ENCODE measurements at regions not wholly inside any gene's neighbourhood (a gene's known extent, or its start where the extent isn't known, plus 50 kb on each side); places are given as distances from the start of the nearest gene placed in this dataset.

DNA sequence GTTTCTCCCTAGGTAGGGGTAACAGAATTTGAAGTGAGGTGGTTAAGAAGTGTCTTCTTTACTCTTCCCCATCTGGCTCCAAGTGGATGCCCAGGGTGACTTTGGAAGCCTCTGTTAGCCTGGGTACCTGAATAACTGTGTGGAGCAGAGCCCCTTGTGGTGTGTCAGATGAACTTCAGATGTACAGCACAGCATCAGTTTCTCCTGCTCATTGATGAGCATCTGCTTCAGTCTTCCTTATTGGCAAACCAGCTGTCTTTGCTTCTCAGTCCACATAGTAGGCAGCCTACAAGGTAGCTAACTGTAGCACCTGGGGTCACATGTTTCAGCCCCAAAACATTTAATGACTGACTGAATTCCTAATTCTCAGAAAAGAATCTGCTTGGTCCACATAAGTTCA, 56.2 kb upstream of the ATP8B1 start:
- DNase-seq (ENCODE audit: low spot score), result peak; percentile 28
- in situ Hi-C loops (cut with MboI; ENCODE audit: low pct_unique_long_range_greater_than_20kb, low sequenced_read_pairs, unreplicated experiment), result no loop called here
- TF ChIP-seq, protein P1, sequence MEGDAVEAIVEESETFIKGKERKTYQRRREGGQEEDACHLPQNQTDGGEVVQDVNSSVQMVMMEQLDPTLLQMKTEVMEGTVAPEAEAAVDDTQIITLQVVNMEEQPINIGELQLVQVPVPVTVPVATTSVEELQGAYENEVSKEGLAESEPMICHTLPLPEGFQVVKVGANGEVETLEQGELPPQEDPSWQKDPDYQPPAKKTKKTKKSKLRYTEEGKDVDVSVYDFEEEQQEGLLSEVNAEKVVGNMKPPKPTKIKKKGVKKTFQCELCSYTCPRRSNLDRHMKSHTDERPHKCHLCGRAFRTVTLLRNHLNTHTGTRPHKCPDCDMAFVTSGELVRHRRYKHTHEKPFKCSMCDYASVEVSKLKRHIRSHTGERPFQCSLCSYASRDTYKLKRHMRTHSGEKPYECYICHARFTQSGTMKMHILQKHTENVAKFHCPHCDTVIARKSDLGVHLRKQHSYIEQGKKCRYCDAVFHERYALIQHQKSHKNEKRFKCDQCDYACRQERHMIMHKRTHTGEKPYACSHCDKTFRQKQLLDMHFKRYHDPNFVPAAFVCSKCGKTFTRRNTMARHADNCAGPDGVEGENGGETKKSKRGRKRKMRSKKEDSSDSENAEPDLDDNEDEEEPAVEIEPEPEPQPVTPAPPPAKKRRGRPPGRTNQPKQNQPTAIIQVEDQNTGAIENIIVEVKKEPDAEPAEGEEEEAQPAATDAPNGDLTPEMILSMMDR (IDR thresholded peaks at IDR 0.05; ENCODE audit: extremely low read depth, insufficient read depth, missing control alignments), result peak; percentile 72

DNA sequence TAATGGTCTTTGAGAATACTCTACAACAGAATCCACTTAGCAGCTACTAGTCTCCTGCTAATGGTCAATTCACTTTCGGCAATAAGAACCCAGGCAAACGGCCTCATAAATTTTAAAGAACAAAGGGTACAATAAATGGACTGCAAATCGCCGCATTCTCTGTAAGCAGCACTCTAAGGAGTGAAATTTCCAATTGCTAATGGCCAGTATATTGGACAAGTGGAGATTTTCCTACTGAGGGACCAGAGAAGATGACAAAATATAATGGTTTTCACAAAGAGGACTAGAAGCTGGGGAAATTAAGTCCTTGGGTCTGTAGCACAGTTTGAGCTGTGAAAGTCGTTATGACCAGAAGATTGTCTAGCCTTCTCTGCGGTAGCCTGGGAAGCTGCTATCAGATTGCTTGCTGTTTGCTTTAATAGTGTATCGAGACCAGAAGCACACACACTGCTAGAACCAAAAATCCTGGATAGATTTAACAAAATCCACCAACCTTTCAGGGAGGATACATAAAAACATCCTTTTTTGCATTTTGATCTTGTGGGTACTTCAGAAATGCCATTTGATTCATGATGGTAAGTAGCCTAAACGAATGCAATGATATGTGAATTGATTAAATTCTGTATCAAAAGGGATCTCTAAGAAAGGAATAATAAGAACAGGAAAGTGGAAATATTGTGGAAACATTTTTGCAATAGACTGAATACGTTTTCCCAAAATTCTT, 53.6 kb upstream of the ATP8B1 start:
- DNase-seq (ENCODE audit: low spot score), result no peak
- in situ Hi-C loops (cut with MboI; ENCODE audit: low pct_unique_long_range_greater_than_20kb, low sequenced_read_pairs, unreplicated experiment), result no loop called here
- TF ChIP-seq, protein P1 (IDR thresholded peaks at IDR 0.05; ENCODE audit: extremely low read depth, insufficient read depth, missing control alignments), result no peak

DNA sequence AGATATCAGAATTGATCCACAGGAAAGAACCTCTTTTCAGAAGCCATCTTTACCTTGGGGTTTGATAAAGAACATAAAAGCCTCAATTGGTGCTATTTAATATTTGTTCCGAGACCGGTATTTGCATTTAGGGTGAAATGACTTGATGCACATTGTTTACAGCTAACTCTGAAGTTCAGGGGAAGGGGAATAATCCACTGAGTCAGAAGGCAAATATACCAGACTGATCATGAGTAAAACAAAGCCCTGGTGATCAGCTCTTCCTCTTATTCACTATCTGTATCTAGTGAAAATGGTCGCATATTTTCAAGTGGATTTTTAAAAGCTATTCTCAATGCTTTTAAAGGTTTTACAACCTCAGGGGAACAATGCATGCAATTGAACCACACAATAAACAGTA, 53.0 kb upstream of the ATP8B1 start:
- TF ChIP-seq, protein P1 (IDR thresholded peaks at IDR 0.05; ENCODE audit: extremely low read depth, insufficient read depth, missing control alignments), result no peak
- no peak for DNase-seq (ENCODE audit: low spot score)
- in situ Hi-C loops (cut with MboI; ENCODE audit: low pct_unique_long_range_greater_than_20kb, low sequenced_read_pairs, unreplicated experiment), result no loop called here

DNA sequence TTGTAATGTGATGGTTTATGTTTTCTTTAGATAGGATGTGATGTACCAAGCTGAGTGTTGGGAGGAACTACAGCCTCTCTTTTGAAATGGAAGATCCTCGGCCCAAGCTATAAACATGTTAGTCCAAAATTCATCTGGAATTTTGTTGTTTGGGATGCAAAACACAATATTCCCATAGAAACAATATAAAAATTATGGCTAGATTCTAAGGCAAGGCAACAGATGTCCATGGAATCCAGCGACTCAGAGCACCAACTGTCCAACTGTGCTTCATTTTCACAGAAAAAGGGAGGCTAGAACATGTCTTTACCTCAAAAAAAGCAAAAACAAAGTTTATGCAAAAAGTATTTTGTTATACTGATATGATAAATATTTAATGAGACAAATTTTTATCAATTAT, 52.4 kb upstream of the ATP8B1 start:
- TF ChIP-seq, protein P1 (IDR thresholded peaks at IDR 0.05; ENCODE audit: extremely low read depth, insufficient read depth, missing control alignments), result no peak
- in situ Hi-C loops (cut with MboI; ENCODE audit: low pct_unique_long_range_greater_than_20kb, low sequenced_read_pairs, unreplicated experiment), result no loop called here
- DNase-seq (ENCODE audit: low spot score), result no peak

DNA sequence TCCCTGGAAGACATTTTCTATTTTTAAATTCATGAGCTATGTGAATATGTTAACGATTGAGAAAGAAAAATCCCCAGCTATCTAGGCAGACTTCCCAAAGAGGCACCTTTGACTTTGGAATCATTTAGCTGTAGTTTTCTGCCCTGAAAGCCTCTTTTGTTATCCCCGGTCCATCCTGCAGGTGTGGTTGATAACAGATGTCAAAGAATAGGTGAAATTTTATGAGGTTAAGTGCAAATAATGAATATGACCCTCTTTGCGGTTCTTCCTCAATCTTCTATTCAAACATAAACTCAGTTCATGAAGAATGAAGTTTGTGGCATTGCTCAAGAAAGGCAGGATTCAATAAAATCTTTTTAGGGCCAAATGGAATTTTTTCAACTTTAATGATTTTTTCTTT, 51.6 kb upstream of the ATP8B1 start:
- TF ChIP-seq, protein P1 (IDR thresholded peaks at IDR 0.05; ENCODE audit: extremely low read depth, insufficient read depth, missing control alignments), result no peak
- no peak for DNase-seq (ENCODE audit: low spot score)
- in situ Hi-C loops (cut with MboI; ENCODE audit: low pct_unique_long_range_greater_than_20kb, low sequenced_read_pairs, unreplicated experiment), result no loop called here

DNA sequence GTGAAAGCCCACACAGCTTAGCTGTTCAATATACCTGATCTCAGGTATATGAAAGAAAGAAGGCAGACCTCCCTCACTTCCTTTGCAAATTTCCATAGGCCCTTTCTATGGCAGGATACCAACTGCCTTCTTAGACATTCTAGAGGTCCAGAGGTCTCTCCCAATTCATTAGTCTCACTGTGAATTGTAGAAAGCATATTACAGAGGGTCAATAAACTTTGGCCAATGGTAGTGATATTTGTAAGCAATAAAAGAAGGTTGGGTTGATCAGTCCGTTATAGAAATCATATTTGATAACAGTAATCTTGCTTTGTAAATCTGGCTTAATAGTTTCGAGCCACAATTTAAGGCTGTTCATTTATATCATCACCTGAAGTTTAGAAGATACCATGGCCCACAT, 50.7 kb upstream of the ATP8B1 start:
- DNase-seq (ENCODE audit: low spot score), result no peak
- TF ChIP-seq, protein P1 (IDR thresholded peaks at IDR 0.05; ENCODE audit: extremely low read depth, insufficient read depth, missing control alignments), result no peak
- in situ Hi-C loops (cut with MboI; ENCODE audit: low pct_unique_long_range_greater_than_20kb, low sequenced_read_pairs, unreplicated experiment), result no loop called here

Data from GM13977 (cell line).